ENCODE measurements at regions not wholly inside any gene's neighbourhood (a gene's known extent, or its start where the extent isn't known, plus 50 kb on each side); places are given as distances from the start of the nearest gene placed in this dataset.

GRCh38 chr2:194102546-194102945 is 1554.5 kb upstream of the SLC39A10 start (continued):
- TF ChIP-seq, protein P1, sequence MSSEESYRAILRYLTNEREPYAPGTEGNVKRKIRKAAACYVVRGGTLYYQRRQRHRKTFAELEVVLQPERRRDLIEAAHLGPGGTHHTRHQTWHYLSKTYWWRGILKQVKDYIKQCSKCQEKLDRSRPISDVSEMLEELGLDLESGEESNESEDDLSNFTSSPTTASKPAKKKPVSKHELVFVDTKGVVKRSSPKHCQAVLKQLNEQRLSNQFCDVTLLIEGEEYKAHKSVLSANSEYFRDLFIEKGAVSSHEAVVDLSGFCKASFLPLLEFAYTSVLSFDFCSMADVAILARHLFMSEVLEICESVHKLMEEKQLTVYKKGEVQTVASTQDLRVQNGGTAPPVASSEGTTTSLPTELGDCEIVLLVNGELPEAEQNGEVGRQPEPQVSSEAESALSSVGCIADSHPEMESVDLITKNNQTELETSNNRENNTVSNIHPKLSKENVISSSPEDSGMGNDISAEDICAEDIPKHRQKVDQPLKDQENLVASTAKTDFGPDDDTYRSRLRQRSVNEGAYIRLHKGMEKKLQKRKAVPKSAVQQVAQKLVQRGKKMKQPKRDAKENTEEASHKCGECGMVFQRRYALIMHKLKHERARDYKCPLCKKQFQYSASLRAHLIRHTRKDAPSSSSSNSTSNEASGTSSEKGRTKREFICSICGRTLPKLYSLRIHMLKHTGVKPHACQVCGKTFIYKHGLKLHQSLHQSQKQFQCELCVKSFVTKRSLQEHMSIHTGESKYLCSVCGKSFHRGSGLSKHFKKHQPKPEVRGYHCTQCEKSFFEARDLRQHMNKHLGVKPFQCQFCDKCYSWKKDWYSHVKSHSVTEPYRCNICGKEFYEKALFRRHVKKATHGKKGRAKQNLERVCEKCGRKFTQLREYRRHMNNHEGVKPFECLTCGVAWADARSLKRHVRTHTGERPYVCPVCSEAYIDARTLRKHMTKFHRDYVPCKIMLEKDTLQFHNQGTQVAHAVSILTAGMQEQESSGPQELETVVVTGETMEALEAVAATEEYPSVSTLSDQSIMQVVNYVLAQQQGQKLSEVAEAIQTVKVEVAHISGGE (tag by site-specific recombination; conservative IDR thresholded peaks at IDR 0.05; ENCODE audit: low read depth) = no peak
- no peak for TF ChIP-seq ZNF610 (tag by site-specific recombination; IDR thresholded peaks at IDR 0.05; ENCODE audit: borderline replicate concordance)
- no peak for TF ChIP-seq YY1 (tag by site-specific recombination; IDR thresholded peaks at IDR 0.05)
- no peak for TF ChIP-seq ZNF174 (tag by site-specific recombination; IDR thresholded peaks at IDR 0.05)
- no peak for TF ChIP-seq ELK4 (IDR thresholded peaks at IDR 0.05; ENCODE audit: borderline replicate concordance, low read depth, low read length)
- no peak for TF ChIP-seq ZNF157 (tag by site-specific recombination; IDR thresholded peaks at IDR 0.05)

DNA sequence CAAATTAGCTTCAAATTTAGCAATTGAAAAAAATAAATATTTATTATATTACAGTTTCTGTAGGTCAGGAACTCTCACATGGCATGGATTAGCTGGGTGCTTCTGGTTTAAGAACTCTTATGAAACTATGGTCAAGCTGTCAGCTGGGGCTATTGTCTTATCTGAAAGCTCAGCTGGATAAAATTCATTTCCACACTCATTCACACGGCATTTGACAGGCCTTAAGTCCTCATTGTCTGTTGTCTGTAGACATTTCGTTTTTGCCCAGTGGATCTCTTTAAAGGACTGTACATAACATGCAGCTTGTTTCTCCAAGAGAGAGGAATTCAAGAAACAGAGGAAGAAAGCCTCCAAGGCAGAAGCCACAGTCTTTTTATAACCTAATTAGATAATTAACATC is 1556.8 kb upstream of the SLC39A10 start:
- no peak overlapping the region for H3K27ac ChIP-seq (ENCODE audit: extremely low read depth, low read depth, low read length)

GRCh38 chr2:194096402-194096801 is 1560.6 kb upstream of the SLC39A10 start:
- TF ChIP-seq, protein P2, sequence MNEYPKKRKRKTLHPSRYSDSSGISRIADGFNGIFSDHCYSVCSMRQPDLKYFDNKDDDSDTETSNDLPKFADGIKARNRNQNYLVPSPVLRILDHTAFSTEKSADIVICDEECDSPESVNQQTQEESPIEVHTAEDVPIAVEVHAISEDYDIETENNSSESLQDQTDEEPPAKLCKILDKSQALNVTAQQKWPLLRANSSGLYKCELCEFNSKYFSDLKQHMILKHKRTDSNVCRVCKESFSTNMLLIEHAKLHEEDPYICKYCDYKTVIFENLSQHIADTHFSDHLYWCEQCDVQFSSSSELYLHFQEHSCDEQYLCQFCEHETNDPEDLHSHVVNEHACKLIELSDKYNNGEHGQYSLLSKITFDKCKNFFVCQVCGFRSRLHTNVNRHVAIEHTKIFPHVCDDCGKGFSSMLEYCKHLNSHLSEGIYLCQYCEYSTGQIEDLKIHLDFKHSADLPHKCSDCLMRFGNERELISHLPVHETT (tag by site-specific recombination; IDR thresholded peaks at IDR 0.05) = no peak
- no peak for TF ChIP-seq ZNF747 (tag by site-specific recombination; IDR thresholded peaks at IDR 0.05)
- no peak for TF ChIP-seq KLF1 (tag by site-specific recombination; IDR thresholded peaks at IDR 0.05)
- TF ChIP-seq ZNF629 (tag by site-specific recombination; IDR thresholded peaks at IDR 0.05) = no peak
- Histone ChIP-seq H3K27ac (ENCODE audit: extremely low read depth, low read depth, low read length) (no peak overlapping the region), H3K4me1 (ENCODE audit: control insufficient read depth, insufficient read depth, low read length) (no peaks in the 10 kb centered on the region), H3K36me3 (ENCODE audit: control insufficient read depth in 2 of 2, insufficient read depth in 1 of 2, low read length in 2 of 2) (no peaks in the 10 kb centered on the region), H3K4me3 (ENCODE audit: low read depth, low read length) (no peak overlapping the region), H3K9me3 (ENCODE audit: control insufficient read depth, insufficient read depth, low read depth, low read length) (no peaks in the 10 kb centered on the region)
- POLR2A ChIA-PET = no interaction called here
- CTCF ChIA-PET = no interaction called here

More for the DNA sequence above, 1556.8 kb upstream of the SLC39A10 start:
- Histone ChIP-seq H3K36me3 (ENCODE audit: control insufficient read depth in 2 of 2, insufficient read depth in 1 of 2, low read length in 2 of 2) (no peaks in the 10 kb centered on the region), H3K9me3 (ENCODE audit: control insufficient read depth, insufficient read depth, low read depth, low read length) (no peaks in the 10 kb centered on the region), H3K4me3 (ENCODE audit: low read depth, low read length) (no peak overlapping the region), H3K4me1 (ENCODE audit: control insufficient read depth, insufficient read depth, low read length) (no peaks in the 10 kb centered on the region)
- POLR2A ChIA-PET = no interaction called here
- TF ChIP-seq, protein P3, sequence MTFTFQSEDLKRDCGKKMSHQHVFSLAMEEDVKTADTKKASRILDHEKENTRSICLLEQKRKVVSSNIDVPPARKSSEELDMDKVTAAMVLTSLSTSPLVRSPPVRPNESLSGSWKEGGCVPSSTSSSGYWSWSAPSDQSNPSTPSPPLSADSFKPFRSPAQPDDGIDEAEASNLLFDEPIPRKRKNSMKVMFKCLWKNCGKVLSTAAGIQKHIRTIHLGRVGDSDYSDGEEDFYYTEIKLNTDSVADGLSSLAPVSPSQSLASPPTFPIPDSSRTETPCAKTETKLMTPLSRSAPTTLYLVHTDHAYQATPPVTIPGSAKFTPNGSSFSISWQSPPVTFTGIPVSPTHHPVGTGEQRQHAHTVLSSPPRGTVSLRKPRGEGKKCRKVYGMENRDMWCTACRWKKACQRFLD (tag by site-specific recombination; IDR thresholded peaks at IDR 0.05) = no peak
- TF ChIP-seq, protein P4, sequence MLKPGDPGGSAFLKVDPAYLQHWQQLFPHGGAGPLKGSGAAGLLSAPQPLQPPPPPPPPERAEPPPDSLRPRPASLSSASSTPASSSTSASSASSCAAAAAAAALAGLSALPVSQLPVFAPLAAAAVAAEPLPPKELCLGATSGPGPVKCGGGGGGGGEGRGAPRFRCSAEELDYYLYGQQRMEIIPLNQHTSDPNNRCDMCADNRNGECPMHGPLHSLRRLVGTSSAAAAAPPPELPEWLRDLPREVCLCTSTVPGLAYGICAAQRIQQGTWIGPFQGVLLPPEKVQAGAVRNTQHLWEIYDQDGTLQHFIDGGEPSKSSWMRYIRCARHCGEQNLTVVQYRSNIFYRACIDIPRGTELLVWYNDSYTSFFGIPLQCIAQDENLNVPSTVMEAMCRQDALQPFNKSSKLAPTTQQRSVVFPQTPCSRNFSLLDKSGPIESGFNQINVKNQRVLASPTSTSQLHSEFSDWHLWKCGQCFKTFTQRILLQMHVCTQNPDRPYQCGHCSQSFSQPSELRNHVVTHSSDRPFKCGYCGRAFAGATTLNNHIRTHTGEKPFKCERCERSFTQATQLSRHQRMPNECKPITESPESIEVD (tag by site-specific recombination; IDR thresholded peaks at IDR 0.05) = no peak
- TF ChIP-seq HOXA7 (CRISPR knock-in tag; IDR thresholded peaks at IDR 0.05; ENCODE audit: borderline replicate concordance) (no peak), GFI1B (tag by site-specific recombination; IDR thresholded peaks at IDR 0.05) (no peak), ZNF677 (tag by site-specific recombination; IDR thresholded peaks at IDR 0.05) (no peak)
- CTCF ChIA-PET = interaction anchor here (0.6 kb wide), 1 partner anchor 257 kb away, joined by 3 read pairs; no protein-coding TSS in a partner anchor
